MM.1S (cell line): ENCODE measurements at regions not wholly inside any gene's neighbourhood (a gene's known extent, or its start where the extent isn't known, plus 50 kb on each side); places are given as distances from the start of the nearest gene placed in this dataset.

ENCODE experiments used
- CTCF ChIP-seq: fragments of 300-600 bp; sonication (generic); IDR thresholded peaks from 2 replicates; pipeline ENCODE4 v1.5.1; 2016; ENCODE audit warnings: antibody characterized with exemption, low read length, mixed read lengths
- EZH2 ChIP-seq: fragments of 300-600 bp; sonication (generic); optimal IDR thresholded peaks from 2 replicates; pipeline ENCODE3; 2017; ENCODE audit warnings: low read depth, mild to moderate bottlenecking, antibody characterized with exemption, low read length, mixed read lengths
- EZH2phosphoT487 ChIP-seq: fragments of 300-600 bp; sonication (generic); IDR thresholded peaks from 2 replicates; pipeline ENCODE4 v1.6.1; 2018; ENCODE audit warnings: antibody characterized with exemption, low read length

- TF ChIP-seq CTCF (no peak), EZH2phosphoT487 (no peak), EZH2 (no peak)
Measured at GRCh38 chr1:234932511-234933430, 195.9 kb downstream of the TOMM20 start.
